Right lobe of liver (tissue), 4 donors: ENCODE measurements at regions not wholly inside any gene's neighbourhood (a gene's known extent, or its start where the extent isn't known, plus 50 kb on each side); places are given as distances from the start of the nearest gene placed in this dataset.

Experiments used
- POLR2A ChIP-seq: fragments of 450-650 bp; IDR thresholded peaks from one replicate; pipeline ENCODE4 v1.6.1; 2017; ENCODE audit warnings: antibody characterized with exemption, mild to moderate bottlenecking
- TF ChIP-seq, protein P1 (sequence below), 4 donors: fragments of 200-600 bp in 3 of 4; fragments of 450-650 bp in 1 of 4; IDR thresholded peaks; one replicate each; pipeline versions ENCODE4 v1.5.1 to v1.8.0; 2016 to 2022; ENCODE audit warnings: antibody characterized with exemption in 4 of 4, mild to moderate bottlenecking in 2 of 4
- donor health status: DM: no; HTN: no; CAD: no.
- donor health status: DM: no; HTN: no; CAD: no.
- donor health status: DM: no; HTN: yes; CAD: no.

DNA sequence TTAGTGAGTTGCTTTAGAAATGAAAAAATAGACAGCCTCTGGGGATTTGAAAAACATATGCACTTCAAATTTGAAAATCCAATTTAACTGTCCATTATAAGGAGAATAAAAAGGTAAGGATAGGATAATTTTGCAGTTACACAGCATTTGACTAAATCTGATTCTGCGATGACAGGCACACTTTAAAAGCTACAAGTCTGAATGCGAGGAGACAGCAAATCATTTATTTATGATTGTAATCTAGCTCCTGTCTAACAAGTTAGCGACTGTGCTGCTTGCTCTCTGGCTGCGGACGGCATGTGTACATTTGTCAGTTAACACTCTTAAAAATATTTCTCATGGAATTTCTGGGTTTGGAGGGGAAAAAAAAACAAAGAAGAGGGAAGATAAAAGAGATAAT, 514.8 kb downstream of the MN1 start:
- TF ChIP-seq, protein P1, sequence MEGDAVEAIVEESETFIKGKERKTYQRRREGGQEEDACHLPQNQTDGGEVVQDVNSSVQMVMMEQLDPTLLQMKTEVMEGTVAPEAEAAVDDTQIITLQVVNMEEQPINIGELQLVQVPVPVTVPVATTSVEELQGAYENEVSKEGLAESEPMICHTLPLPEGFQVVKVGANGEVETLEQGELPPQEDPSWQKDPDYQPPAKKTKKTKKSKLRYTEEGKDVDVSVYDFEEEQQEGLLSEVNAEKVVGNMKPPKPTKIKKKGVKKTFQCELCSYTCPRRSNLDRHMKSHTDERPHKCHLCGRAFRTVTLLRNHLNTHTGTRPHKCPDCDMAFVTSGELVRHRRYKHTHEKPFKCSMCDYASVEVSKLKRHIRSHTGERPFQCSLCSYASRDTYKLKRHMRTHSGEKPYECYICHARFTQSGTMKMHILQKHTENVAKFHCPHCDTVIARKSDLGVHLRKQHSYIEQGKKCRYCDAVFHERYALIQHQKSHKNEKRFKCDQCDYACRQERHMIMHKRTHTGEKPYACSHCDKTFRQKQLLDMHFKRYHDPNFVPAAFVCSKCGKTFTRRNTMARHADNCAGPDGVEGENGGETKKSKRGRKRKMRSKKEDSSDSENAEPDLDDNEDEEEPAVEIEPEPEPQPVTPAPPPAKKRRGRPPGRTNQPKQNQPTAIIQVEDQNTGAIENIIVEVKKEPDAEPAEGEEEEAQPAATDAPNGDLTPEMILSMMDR (IDR thresholded peaks at IDR 0.05) = no peak
- TF ChIP-seq POLR2A = no peak
